WTC11 (cell line): ENCODE measurements at regions not wholly inside any gene's neighbourhood (a gene's known extent, or its start where the extent isn't known, plus 50 kb on each side); places are given as distances from the start of the nearest gene placed in this dataset.
"Not testable (repeated sequence)": the region's sequence is repeated elsewhere in the genome, so short reads cannot be mapped to it uniquely, and the experiment has no call there.

ENCODE experiments used
- ATAC-seq: fragments of 200-7000 bp; cut with Tn5 transposase; 2 replicates; pipeline ENCODE4 v1.10.0; 2021; ENCODE audit warnings: mild to moderate bottlenecking, moderate library complexity
- CTCF ChIA-PET: fragments of 300-600 bp; sonication (Branson Sonifier 250); formaldehyde crosslinking; loops from one replicate; lab custom pipeline; 2021; ENCODE audit warnings: antibody characterized with exemption; lab: Charles Lee
- POLR2A ChIA-PET: fragments of 350-600 bp; sonication (Branson Sonifier 250); formaldehyde crosslinking; loops from one replicate; lab custom pipeline; 2021; ENCODE audit warnings: antibody characterized with exemption; lab: Charles Lee
- DNase-seq: peaks from one replicate; pipeline ENCODE4 v3.0.0; 2021; ENCODE audit warnings: low spot score
- H3K27ac Mint-ChIP-seq: 2 replicates; pipeline ENCODE4 v1.8.0; 2021; ENCODE audit warnings: mixed read lengths
- H3K27me3 Mint-ChIP-seq: 2 replicates; pipeline ENCODE4 v1.8.0; 2021; ENCODE audit warnings: low read depth, mild to moderate bottlenecking, moderate library complexity, mixed read lengths
- H3K36me3 Mint-ChIP-seq: 2 replicates; pipeline ENCODE4 v1.8.0; 2021; ENCODE audit warnings: mixed read lengths
- H3K4me1 Mint-ChIP-seq: 2 replicates; pipeline ENCODE4 v1.8.0; 2022; ENCODE audit warnings: mixed read lengths
- H3K4me3 Mint-ChIP-seq: 2 replicates; pipeline ENCODE4 v1.8.0; 2021; ENCODE audit warnings: mild to moderate bottlenecking, moderate library complexity, mixed read lengths
- H3K9me3 Mint-ChIP-seq: 2 replicates; pipeline ENCODE4 v1.8.0; 2021; ENCODE audit warnings: mixed read lengths

DNA sequence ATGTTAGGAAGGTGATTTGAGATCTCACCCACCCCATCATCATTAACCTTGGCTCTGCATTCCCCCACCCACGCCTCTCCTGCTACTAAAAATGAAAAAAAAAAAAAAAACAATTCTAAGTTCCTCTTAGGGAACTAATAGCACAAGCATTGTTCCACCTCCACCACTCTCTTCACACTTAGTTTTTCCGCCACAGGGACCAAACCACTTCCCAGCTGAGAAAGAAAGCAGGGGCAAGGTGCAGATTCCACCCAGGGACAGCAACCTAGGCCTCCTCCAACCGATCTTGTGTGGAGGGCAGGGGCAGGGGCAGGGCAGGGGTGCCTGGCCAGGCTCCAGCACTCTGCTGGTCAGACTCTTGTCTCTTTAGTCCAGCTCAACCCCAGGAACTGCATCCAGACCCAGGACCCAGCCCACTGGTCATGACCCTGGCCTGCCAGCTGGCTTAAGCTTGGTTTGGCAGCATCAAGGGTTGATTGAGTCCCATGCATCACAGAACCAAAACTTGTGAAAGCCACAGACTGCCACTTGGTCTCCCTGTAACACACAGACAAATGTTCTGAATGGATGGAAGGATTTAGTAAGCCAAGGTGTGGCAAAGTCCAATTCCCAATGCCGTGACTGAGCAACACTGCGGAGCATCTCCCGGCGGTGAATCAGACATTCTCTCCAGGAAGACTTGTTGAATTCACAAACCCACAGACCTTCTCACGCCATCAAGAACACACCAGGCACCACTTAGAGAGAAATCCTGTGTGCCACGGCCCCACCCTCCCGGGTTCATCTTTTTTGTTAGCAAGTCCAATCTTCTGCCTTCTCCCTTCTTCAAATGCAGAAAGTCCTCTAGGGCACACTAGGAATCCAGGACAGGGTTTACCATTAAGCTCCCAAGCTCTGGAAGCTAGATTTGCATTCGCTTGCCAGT, 900.5 kb downstream of the TUBA3C start:
- H3K27ac Mint-ChIP-seq, H3K4me3 Mint-ChIP-seq, H3K4me1 Mint-ChIP-seq, ATAC-seq, POLR2A ChIA-PET, DNase-seq, CTCF ChIA-PET: not testable (repeated sequence)
- H3K36me3 Mint-ChIP-seq, result peaks cover 35% of the 10 kb centered on the region
- H3K9me3 Mint-ChIP-seq, result peaks cover 28% of the 10 kb centered on the region
- H3K27me3 Mint-ChIP-seq, result peaks cover 17% of the 10 kb centered on the region

DNA sequence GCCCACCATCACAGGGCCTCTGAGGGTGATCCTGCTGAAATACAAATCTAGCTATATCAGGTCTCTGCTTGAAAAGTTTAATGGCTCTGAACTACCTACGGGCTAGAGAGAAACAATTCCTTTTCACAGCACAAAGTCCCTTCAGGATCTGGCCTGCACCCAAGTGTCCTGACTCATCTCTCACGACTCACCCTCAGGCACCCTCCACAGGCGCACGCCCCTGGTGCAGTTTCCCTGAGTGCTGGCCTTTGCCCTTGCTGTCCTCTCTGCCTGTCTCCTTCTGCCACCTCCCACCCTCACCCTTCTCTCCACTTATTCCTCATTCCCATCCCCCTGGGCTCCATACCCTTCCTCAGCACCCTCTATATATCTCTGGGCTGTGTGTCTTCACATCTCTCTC, 901.7 kb downstream of the TUBA3C start:
- peaks cover 17% of the 10 kb centered on the region for H3K27me3 Mint-ChIP-seq
- DNase-seq, H3K4me3 Mint-ChIP-seq, H3K27ac Mint-ChIP-seq, POLR2A ChIA-PET, CTCF ChIA-PET, ATAC-seq, H3K4me1 Mint-ChIP-seq: not testable (repeated sequence)
- peaks cover 30% of the 10 kb centered on the region for H3K9me3 Mint-ChIP-seq
- H3K36me3 Mint-ChIP-seq, result peaks cover 38% of the 10 kb centered on the region

DNA sequence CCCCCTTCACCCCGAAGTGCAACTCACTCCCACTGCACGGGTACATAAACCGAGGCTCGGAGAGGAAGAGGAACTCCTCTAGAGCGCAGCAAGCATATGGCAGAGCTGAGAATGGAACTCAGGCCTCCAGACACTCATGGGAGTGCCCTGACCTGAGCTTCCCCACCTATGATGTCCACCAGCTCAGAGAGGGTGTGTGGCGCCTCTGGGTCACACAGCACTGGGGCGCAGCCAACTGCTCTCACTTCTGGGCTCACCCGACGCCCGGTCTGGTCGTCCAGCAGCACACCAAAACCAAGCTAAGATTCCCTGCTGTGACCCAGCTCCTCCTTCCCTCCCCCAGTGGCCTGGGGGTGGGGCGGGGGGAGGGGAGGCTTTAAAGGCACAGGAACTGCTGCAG, 904.3 kb downstream of the TUBA3C start:
- POLR2A ChIA-PET, H3K4me3 Mint-ChIP-seq, H3K27ac Mint-ChIP-seq, ATAC-seq, DNase-seq, CTCF ChIA-PET, H3K4me1 Mint-ChIP-seq: not testable (repeated sequence)
- Mint-ChIP-seq H3K36me3 (peaks cover 34% of the 10 kb centered on the region), H3K27me3 (peaks cover 12% of the 10 kb centered on the region), H3K9me3 (peaks cover 19% of the 10 kb centered on the region)

DNA sequence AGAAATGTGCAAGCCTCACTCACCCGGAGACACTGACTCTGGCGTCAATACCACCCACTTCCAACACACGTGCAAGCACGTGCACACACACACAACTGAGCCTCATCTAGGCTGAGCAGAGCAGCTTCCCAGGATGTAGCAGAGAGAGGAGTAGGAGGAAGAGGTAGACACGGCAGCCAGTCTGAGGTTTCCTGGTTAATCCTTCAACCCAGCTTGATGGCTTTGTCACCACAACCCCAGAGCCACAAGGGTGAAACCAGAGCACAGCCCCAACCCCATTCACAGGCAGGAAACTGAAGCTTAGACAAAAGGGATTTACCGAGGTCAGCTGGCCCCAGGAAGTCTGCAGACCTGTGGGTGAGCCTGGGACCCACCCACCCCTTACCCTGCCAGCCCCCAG, 905.3 kb downstream of the TUBA3C start:
- POLR2A ChIA-PET, ATAC-seq, DNase-seq, CTCF ChIA-PET, H3K4me1 Mint-ChIP-seq, H3K27ac Mint-ChIP-seq, H3K4me3 Mint-ChIP-seq: not testable (repeated sequence)
- peaks cover 12% of the 10 kb centered on the region for H3K27me3 Mint-ChIP-seq
- peaks cover 40% of the 10 kb centered on the region for H3K36me3 Mint-ChIP-seq
- H3K9me3 Mint-ChIP-seq, result peaks cover 19% of the 10 kb centered on the region

DNA sequence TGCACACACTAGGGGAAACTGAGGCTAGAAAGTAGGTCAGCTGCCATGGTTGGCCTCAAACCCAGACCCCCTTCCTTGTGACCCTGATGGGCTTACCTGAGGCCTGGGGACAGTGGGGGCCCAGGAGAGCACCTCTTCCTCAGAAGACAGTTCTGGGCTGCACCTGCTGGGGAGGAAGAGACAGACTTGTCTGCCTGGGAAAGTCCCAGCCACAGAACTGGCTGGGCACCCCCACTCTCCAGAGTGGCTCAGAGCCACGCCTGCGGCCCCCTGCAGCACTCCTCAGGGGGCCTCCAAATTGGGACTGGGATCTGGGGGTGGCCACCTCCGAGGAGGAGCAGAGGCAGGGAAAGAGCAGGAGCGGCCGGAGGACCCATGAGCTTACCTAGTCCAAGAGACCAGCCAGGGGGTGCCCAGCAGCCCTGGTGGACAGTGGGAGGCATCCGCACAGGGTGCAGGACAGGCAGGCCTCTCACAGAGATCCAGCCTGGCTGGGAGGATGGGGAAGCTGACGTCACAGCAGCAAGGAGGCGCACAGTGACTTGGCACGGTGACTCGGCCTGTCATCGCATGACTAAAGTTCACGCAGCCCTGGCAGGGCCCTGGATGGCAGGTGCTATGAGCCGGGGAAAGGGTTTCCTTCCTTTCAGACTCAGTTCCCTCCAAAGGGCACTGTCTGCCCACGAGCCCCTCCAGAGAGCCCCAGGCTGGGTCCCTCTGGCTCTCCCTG, 907.7 kb downstream of the TUBA3C start:
- DNase-seq, H3K4me1 Mint-ChIP-seq, H3K4me3 Mint-ChIP-seq, CTCF ChIA-PET, POLR2A ChIA-PET, H3K27ac Mint-ChIP-seq, H3K27me3 Mint-ChIP-seq, ATAC-seq: not testable (repeated sequence)
- Mint-ChIP-seq H3K36me3 (peaks cover 37% of the 10 kb centered on the region), H3K9me3 (peaks cover 12% of the 10 kb centered on the region)

DNA sequence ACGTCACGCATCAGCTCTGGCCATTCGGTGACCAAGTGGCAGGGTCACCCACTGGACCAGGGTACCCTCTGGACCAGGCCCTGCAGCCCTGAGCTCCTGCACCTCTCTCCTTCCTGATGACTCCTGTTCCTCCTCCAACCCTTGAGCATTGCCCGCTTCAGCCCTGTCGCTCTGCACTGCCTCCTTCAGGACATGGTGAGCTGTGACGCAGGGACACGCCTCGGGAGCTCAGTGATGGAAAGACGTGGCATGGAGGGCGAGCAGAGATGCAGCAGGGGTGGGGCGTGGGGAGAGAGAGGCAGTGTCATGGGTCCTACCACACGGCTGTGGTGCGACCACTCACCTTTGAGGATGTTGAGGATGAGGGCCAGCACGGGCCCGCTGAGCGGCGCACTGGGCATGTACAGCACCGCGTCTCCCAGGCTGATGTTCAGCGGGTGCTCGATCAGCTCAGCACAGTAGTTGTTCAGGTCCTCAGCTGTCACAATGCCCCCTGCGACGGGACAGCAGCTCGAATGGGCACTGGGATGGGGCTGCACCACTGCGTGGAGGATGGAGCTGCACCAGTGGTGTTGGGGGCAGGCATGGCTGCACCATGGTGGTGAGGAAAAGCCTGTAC, 922.7 kb downstream of the TUBA3C start:
- DNase-seq, H3K27ac Mint-ChIP-seq, H3K4me1 Mint-ChIP-seq, CTCF ChIA-PET, POLR2A ChIA-PET, H3K4me3 Mint-ChIP-seq, ATAC-seq: not testable (repeated sequence)
- Mint-ChIP-seq H3K36me3 (peaks cover 57% of the 10 kb centered on the region), H3K9me3 (peaks cover 29% of the 10 kb centered on the region), H3K27me3 (peaks cover 15% of the 10 kb centered on the region)

DNA sequence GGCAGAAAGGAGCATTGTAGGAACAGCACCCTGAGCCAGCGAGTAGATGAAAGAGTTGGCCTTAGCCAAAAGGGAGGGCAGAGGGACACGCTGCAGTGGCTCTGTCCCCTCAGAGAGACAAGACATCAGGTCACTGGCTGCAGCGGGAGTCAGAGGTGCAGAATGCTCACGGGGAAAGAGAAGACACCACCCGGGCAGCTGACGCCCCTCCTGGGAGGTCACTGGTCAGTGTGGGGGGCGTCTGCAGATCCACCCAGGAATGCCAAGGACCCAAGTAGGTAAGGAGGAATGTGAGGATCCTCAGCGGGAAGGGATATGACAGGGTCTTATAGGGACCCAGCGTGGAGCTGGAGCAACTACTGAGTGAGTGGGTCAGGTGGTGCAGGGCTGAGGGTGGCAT, 923.9 kb downstream of the TUBA3C start:
- H3K27ac Mint-ChIP-seq, ATAC-seq, CTCF ChIA-PET, POLR2A ChIA-PET, H3K4me3 Mint-ChIP-seq, DNase-seq, H3K4me1 Mint-ChIP-seq: not testable (repeated sequence)
- Mint-ChIP-seq H3K9me3 (peaks cover 34% of the 10 kb centered on the region), H3K27me3 (peaks cover 15% of the 10 kb centered on the region), H3K36me3 (peaks cover 59% of the 10 kb centered on the region)

DNA sequence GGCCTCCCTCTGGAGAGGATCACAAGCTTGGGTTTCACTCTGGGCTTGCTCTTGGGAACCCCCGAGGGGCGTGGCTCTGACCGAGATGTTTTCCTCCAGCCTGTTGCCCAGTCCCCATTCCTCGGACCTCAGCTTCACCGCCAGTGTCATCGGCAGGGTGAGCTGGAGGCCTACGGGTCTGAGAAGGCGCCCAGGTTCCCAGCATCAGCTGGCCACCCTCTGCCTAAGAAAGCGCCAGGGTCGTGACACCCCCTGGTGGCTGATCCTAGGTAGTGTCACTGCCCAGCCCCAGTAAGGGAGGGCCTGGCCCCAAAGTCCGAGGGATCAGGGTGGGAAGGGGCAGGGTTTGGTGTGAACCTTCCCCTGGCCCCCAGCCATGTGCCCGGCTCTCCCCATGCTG, 928.8 kb downstream of the TUBA3C start:
- CTCF ChIA-PET, H3K4me1 Mint-ChIP-seq, POLR2A ChIA-PET, H3K4me3 Mint-ChIP-seq, ATAC-seq, H3K27ac Mint-ChIP-seq, DNase-seq: not testable (repeated sequence)
- peaks cover 64% of the 10 kb centered on the region for H3K36me3 Mint-ChIP-seq
- peaks cover 45% of the 10 kb centered on the region for H3K9me3 Mint-ChIP-seq
- peaks cover 23% of the 10 kb centered on the region for H3K27me3 Mint-ChIP-seq

DNA sequence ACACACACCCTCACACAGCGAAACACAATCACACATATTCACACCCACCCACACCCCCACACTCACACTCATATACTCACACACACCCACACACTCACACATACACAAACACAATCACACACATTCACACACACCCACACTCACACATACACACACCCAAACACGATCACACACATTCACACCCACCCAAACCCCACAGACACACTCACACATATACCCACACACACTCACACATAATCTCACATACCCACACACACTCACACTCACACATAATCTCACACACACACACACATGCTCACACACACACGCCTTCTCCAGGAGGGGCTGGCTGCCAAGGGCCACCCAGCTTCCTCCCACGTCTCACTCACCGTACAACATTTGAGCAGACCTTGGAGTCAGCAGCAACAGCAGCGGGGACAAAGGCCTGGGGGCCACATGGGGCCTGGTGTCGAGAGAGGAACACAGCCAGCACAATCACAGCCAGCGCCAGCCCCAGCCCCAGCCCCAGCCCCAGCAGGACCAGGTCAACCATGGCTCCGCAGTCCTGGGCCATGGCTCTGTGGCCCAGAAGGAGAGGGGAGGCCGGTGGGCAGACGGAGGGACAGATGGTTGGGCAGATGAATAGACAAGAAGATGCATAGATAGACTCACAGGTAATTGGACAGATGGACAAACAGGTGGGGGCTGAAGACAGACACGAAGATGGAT, 932.9 kb downstream of the TUBA3C start:
- not testable (repeated sequence) for DNase-seq
- H3K9me3 Mint-ChIP-seq, result peaks cover 45% of the 10 kb centered on the region

DNA sequence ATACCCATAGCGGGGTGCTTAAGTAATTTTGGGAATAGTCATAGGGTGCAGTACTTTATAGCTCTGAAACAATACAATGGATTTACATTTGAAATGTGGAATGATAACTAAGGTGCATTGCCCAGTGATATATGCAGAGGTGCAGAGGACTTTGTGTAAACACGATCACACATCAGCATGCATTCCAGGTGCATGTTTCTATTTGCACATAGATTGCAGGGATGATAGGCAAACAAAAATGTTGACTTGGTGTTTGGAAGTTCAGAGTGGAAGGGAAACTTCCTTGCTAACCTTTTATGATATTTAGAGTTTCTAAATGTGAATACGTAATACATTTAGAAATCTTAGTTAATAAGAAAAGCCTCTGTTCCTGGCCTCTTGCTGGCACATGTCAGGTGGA, 941.5 kb downstream of the TUBA3C start:
- Mint-ChIP-seq H3K27me3 (peaks cover 10% of the 10 kb centered on the region; the same call in 1 of the 2 replicates), H3K9me3 (peaks cover 61% of the 10 kb centered on the region), H3K36me3 (peaks cover 68% of the 10 kb centered on the region)
- H3K27ac Mint-ChIP-seq, ATAC-seq, POLR2A ChIA-PET, H3K4me3 Mint-ChIP-seq, DNase-seq, H3K4me1 Mint-ChIP-seq, CTCF ChIA-PET: not testable (repeated sequence)

More for the DNA sequence above, 932.9 kb downstream of the TUBA3C start:
- peaks cover 54% of the 10 kb centered on the region for H3K36me3 Mint-ChIP-seq
- CTCF ChIA-PET, H3K4me1 Mint-ChIP-seq, ATAC-seq, H3K4me3 Mint-ChIP-seq, H3K27ac Mint-ChIP-seq, POLR2A ChIA-PET: not testable (repeated sequence)
- H3K27me3 Mint-ChIP-seq, result peaks cover 17% of the 10 kb centered on the region

DNA sequence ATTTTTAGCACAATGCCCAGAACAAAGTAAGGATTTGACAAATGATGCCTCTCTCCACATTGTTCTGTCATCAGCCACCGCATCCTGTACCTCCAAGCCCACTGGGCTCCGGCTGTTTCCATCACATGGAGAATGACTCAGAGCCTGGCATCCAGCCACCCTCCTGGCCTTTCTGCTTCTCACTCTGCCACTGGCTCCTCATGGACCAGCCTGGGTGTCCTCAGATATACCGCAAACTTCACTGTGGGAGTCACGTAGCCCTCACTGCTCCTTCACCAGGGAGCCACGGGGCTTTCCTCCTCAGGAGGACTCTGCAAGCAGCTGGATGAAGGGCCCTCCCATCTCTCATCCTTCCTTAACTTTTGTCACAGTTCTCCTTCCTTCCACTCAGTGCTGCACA, 943.0 kb downstream of the TUBA3C start:
- DNase-seq, H3K4me3 Mint-ChIP-seq, CTCF ChIA-PET, ATAC-seq, POLR2A ChIA-PET, H3K27ac Mint-ChIP-seq, H3K4me1 Mint-ChIP-seq, H3K27me3 Mint-ChIP-seq: not testable (repeated sequence)
- Mint-ChIP-seq H3K36me3 (peaks cover 65% of the 10 kb centered on the region), H3K9me3 (peaks cover 52% of the 10 kb centered on the region)
